Upper lobe of right lung (tissue), 1 donor: ENCODE measurements at regions not wholly inside any gene's neighbourhood (a gene's known extent, or its start where the extent isn't known, plus 50 kb on each side); places are given as distances from the start of the nearest gene placed in this dataset.
"Not testable (repeated sequence)": the region's sequence is repeated elsewhere in the genome, so short reads cannot be mapped to it uniquely, and the experiment has no call there.

ENCODE experiments used
- ATAC-seq: fragments of 200-7000 bp; cut with Tn5 transposase; one replicate; pipeline ENCODE4 v1.9.1; 2020; ENCODE audit warnings: mild to moderate bottlenecking, moderate library complexity
- DNase-seq: peaks from one replicate; pipeline ENCODE4 v3.0.0-alpha.2; 2020
- H3K27ac ChIP-seq: fragments of 200-600 bp; one replicate; pipeline ENCODE4 v1.8.0; 2022
- H3K27me3 ChIP-seq: fragments of 200-600 bp; one replicate; pipeline ENCODE4 v1.8.0; 2022; ENCODE audit warnings: mild to moderate bottlenecking
- H3K36me3 ChIP-seq: fragments of 200-600 bp; one replicate; pipeline ENCODE4 v1.8.0; 2022
- H3K4me1 ChIP-seq: fragments of 200-600 bp; one replicate; pipeline ENCODE4 v1.8.0; 2022
- H3K4me3 ChIP-seq: fragments of 200-600 bp; one replicate; pipeline ENCODE4 v1.8.0; 2022; ENCODE audit warnings: mild to moderate bottlenecking
- H3K9me3 ChIP-seq: fragments of 200-600 bp; one replicate; pipeline ENCODE4 v1.8.0; 2022
- intact Hi-C: fragments of 100-400 bp; cut with DNase I; formaldehyde crosslinking; loops from one replicate; pipeline ENCODE4 v1.11.0; 2022
- TF ChIP-seq, protein P1 (sequence below): fragments of 200-600 bp; IDR thresholded peaks from one replicate; pipeline ENCODE4 v1.8.0; 2022; ENCODE audit warnings: antibody characterized with exemption
- donor health status: DM: no; HTN: yes; CAD: no; lungs with severe emphysema.

DNA sequence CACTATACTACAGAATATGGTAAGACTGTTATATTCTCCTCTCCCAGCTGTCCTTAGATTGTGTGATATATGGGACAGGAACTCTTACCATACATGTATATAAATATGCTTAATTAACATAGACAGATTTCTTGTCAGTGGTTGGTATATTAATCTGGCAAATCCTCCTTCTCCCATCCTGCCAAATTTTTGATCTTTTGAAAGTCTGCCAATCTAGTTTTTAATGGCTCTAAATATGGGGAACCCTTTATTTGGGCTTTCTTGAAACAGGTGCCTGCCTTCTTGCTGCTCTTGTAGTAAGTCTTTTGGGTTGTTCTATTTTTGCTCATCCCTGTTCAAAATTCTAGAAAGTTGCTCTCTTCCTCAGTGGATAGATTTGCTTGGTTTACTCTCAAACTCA is 63.5 kb downstream of the SPATA31D1 start:
- H3K4me1 ChIP-seq = no peaks in the 10 kb centered on the region
- TF ChIP-seq, protein P1, sequence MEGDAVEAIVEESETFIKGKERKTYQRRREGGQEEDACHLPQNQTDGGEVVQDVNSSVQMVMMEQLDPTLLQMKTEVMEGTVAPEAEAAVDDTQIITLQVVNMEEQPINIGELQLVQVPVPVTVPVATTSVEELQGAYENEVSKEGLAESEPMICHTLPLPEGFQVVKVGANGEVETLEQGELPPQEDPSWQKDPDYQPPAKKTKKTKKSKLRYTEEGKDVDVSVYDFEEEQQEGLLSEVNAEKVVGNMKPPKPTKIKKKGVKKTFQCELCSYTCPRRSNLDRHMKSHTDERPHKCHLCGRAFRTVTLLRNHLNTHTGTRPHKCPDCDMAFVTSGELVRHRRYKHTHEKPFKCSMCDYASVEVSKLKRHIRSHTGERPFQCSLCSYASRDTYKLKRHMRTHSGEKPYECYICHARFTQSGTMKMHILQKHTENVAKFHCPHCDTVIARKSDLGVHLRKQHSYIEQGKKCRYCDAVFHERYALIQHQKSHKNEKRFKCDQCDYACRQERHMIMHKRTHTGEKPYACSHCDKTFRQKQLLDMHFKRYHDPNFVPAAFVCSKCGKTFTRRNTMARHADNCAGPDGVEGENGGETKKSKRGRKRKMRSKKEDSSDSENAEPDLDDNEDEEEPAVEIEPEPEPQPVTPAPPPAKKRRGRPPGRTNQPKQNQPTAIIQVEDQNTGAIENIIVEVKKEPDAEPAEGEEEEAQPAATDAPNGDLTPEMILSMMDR = no peak
- no peak for DNase-seq
- no peak overlapping the region for H3K4me3 ChIP-seq
- intact Hi-C loops = no loop called here
- H3K9me3 ChIP-seq = no peaks in the 10 kb centered on the region
- H3K27ac ChIP-seq = no peak overlapping the region
- H3K36me3 ChIP-seq = no peaks in the 10 kb centered on the region
- no peaks in the 10 kb centered on the region for H3K27me3 ChIP-seq
- no peak for ATAC-seq

DNA sequence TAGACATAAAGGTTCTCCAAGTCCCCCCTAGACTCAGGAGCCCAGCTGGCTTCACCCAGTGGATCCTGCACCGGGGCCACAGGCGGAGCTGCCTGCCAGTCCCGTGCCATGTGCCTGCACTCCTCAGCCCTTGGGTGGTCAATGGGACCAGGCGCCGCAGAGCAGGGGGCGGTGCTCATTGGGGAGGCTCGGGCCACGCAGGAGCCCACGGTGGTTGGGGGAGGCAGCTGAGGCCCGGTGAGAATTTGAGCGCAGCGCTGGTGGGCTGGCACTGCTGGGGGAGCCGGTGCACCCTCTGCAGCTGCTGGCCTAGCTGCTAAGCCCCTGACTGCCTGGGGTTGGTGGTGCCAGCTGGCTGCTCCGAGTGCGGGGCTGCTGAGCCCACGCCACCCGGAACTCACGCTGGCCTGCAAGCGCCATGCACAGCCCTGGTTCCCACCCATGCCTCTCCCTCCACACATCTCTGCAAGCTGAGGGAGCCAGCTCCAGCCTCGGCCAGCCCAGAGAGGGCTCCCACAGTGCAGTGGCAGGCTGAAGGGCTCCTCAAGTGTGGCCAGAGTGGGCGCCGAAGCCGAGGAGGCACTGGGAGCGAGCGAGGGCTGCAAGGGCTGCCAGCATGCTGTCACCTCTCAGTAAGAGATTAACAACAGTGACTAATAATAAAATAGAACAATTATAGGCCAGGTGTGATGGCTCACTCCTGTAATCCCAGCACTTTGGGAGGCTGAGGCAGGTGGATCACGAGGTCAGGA is 65.9 kb downstream of the SPATA31D1 start:
- Histone ChIP-seq H3K27ac (no peak overlapping the region), H3K4me3 (no peak overlapping the region), H3K36me3 (no peaks in the 10 kb centered on the region), H3K4me1 (no peaks in the 10 kb centered on the region), H3K9me3 (no peaks in the 10 kb centered on the region), H3K27me3 (no peaks in the 10 kb centered on the region)
- ATAC-seq = no peak
- intact Hi-C loops = no loop called here
- DNase-seq = no peak
- TF ChIP-seq, protein P1 = no peak

DNA sequence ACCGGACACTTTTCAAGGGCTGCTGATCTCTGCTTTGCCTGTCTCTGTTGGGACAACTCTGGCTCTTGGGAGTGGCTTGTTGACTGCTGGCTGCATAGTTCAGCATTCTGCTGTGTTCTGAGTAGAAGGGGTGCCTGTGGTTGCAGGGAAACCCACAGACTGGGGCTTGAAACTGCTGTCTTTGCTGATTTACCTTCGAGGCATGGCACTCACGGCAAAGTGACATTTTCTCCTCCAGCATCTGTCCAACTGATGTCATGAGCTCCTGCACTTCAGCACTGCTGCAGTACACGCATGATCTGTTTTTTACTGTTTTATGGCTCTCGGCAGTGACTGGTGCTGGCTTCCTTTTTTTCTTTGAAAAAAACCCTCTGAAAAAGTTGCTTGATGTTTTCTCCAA is 69.2 kb downstream of the SPATA31D1 start:
- H3K27me3 ChIP-seq = no peaks in the 10 kb centered on the region
- no peaks in the 10 kb centered on the region for H3K9me3 ChIP-seq
- intact Hi-C loops = no loop called here
- ATAC-seq = no peak
- H3K4me3 ChIP-seq = no peak overlapping the region
- no peak overlapping the region for H3K27ac ChIP-seq
- DNase-seq = no peak
- no peaks in the 10 kb centered on the region for H3K4me1 ChIP-seq
- no peaks in the 10 kb centered on the region for H3K36me3 ChIP-seq
- TF ChIP-seq, protein P1 = no peak

DNA sequence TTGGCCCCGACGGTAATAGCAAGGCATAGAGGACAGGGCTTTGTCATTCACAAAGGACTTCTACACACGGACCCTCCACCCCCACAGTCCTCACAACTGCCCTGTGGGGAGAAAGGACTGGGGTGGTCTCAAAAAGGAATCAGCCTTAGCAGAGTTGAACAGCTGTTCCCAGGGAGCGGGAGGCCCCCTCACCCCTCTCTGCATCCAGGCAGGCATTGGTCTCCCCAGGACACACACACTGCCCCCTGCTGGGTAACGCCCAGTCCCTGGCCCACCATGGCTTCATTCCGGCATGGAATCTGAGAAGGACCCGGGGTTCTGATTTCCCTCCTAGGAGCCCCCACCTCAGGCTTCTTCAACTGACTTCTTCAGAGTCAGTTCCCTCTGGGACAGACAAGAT is 73.2 kb downstream of the SPATA31D1 start:
- H3K4me3 ChIP-seq, H3K36me3 ChIP-seq, H3K27ac ChIP-seq, H3K9me3 ChIP-seq, intact Hi-C loops, H3K4me1 ChIP-seq, ATAC-seq, H3K27me3 ChIP-seq, DNase-seq: not testable (repeated sequence)

DNA sequence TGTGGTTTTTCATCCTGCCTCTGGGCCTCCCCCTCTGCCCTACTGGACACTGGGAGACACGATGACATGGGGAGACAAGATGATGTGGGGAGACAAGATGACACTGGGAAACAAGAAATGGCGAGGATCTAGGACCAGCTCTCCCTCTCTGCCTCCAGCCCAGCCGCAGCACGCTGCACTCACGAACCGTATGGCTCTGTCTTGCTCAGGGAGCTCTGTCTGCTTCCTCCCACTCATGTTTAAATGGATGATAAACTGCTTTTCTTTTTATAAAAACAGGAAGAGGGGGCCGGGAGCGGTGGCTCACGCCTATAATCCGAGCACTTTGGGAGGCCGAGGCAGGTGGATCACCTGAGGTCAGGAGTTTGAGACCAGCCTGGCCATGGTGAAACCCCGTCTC is 73.7 kb downstream of the SPATA31D1 start:
- DNase-seq (no peak), ATAC-seq (no peak)
- Histone ChIP-seq H3K27ac (no peak overlapping the region), H3K9me3 (no peaks in the 10 kb centered on the region), H3K4me1 (no peaks in the 10 kb centered on the region), H3K36me3 (no peaks in the 10 kb centered on the region), H3K27me3 (no peaks in the 10 kb centered on the region), H3K4me3 (no peak overlapping the region)
- TF ChIP-seq, protein P1 = no peak
- intact Hi-C loops = no loop called here

DNA sequence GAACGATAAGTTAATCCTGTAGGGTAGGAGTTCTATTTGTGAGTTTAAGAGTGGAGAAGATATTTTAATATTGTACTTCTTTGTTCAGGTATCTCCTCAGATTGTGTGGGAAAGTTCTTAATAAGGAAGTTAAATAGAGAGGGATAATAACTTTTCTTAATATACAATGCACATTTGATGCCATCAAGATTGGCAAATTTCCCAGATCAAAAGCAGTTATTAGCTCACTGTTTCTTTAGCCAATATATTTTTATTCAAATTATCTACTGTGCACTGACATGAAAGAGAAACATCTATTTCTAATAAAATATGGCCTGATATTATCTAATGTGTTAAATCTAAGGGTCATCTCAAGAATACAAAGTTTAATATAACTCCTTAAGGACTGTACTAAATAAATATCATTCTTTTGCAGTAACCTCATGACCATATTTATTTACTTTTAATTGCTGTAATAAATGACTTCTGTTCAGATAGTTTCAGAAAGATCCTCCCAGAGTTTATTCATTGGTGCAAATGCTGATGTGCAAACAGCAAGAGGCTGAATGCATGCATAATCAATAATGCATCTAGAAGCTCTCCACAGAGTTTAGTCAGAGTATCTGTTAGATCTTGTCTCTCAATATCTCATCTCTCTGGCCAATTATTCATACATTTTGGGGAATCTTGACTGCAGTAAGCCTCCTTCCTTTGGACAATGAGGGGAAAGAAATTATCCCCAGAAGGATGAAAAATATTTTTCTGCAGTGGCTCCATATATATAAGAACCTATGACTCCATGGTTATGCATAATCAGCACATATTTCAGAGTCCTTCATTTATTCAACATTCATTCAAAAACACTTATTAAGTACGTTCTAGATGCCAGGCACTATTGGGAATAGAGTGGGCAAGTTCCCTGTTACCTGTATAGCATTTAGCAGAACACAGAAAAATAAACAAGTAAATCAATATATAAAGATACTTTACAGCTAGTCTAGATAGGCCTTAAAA is 85.3 kb downstream of the SPATA31D1 start:
- Histone ChIP-seq H3K36me3 (no peaks in the 10 kb centered on the region), H3K27me3 (no peaks in the 10 kb centered on the region), H3K4me1 (no peaks in the 10 kb centered on the region), H3K9me3 (no peaks in the 10 kb centered on the region), H3K27ac (no peak overlapping the region), H3K4me3 (no peak overlapping the region)
- DNase-seq (no peak), ATAC-seq (no peak)
- TF ChIP-seq, protein P1 = no peak
- intact Hi-C loops = no loop called here
